Neutrophil (primary cell): ENCODE measurements at regions not wholly inside any gene's neighbourhood (a gene's known extent, or its start where the extent isn't known, plus 50 kb on each side); places are given as distances from the start of the nearest gene placed in this dataset.

Experiments used
- H3K27ac ChIP-seq: fragments of 200-600 bp; sonication (generic); 2 replicates; pipeline ENCODE4 v1.5.1; 2016; ENCODE audit warnings: mild to moderate bottlenecking, moderate library complexity
- H3K27me3 ChIP-seq: fragments of 200-600 bp; sonication (generic); 2 replicates; pipeline ENCODE4 v1.6.0; 2016; ENCODE audit warnings: mild to moderate bottlenecking
- H3K36me3 ChIP-seq: fragments of 200-600 bp; sonication (generic); 2 replicates; pipeline ENCODE4 v1.5.1; 2017
- H3K4me1 ChIP-seq, 2 experiments: fragments of 200-600 bp in 1 of 2; sonication (generic) in 1 of 2; 1 replicate in 1 of 2; 2 replicates in 1 of 2; pipeline versions ENCODE4 v1.5.1 to v1.6.1; 2013 to 2016; ENCODE audit warnings: low read depth in 1 of 2, low read length in 1 of 2, mild to moderate bottlenecking in 1 of 2, moderate library complexity in 1 of 2; ENCODE audit not compliant: control insufficient read depth in 1 of 2, insufficient read depth in 1 of 2
- H3K4me3 ChIP-seq, 2 experiments: fragments of 200-600 bp in 1 of 2; sonication (generic) in 1 of 2; 1 replicate in 1 of 2; 2 replicates in 1 of 2; pipeline ENCODE4 v1.5.1; 2013 to 2016; ENCODE audit warnings: low read depth in 1 of 2, low read length in 1 of 2, mild to moderate bottlenecking in 1 of 2, moderate library complexity in 1 of 2
- H3K9me3 ChIP-seq: fragments of 200-600 bp; sonication (generic); 2 replicates; pipeline ENCODE4 v1.5.1; 2016
- CTCF ChIP-seq: fragments of 200-600 bp; sonication (generic); IDR thresholded peaks from 2 replicates; pipeline ENCODE4 v1.5.1; 2016; ENCODE audit warnings: antibody characterized with exemption

- no peaks in the 10 kb centered on the region for H3K9me3 ChIP-seq
- H3K4me3 ChIP-seq = no peak overlapping the region
- no peaks in the 10 kb centered on the region for H3K4me1 ChIP-seq
- no peaks in the 10 kb centered on the region for H3K27me3 ChIP-seq
- no peak overlapping the region for H3K27ac ChIP-seq
- no peaks in the 10 kb centered on the region for H3K36me3 ChIP-seq
- TF ChIP-seq CTCF = no peak
Observed at GRCh38 chr3:102195198-102195948, 239.4 kb upstream of the ZPLD1 start.

GRCh38 chr3:102200126-102200525 lies 234.7 kb upstream of the ZPLD1 start:
- H3K27ac ChIP-seq = no peak overlapping the region
- H3K4me3 ChIP-seq = no peak overlapping the region
- no peaks in the 10 kb centered on the region for H3K27me3 ChIP-seq
- H3K9me3 ChIP-seq = no peaks in the 10 kb centered on the region
- TF ChIP-seq CTCF = no peak
- no peaks in the 10 kb centered on the region for H3K36me3 ChIP-seq
- H3K4me1 ChIP-seq = no peaks in the 10 kb centered on the region

GRCh38 chr3:102200560-102200959 lies 234.3 kb upstream of the ZPLD1 start:
- no peak overlapping the region for H3K27ac ChIP-seq
- H3K27me3 ChIP-seq = no peaks in the 10 kb centered on the region
- no peaks in the 10 kb centered on the region for H3K4me1 ChIP-seq
- H3K9me3 ChIP-seq = no peaks in the 10 kb centered on the region
- no peaks in the 10 kb centered on the region for H3K36me3 ChIP-seq
- no peak overlapping the region for H3K4me3 ChIP-seq
- TF ChIP-seq CTCF = no peak

- TF ChIP-seq CTCF = no peak
- Histone ChIP-seq H3K27me3 (no peaks in the 10 kb centered on the region), H3K4me1 (no peaks in the 10 kb centered on the region)
Observed at GRCh38 chr3:102205647-102206046, 229.2 kb upstream of the ZPLD1 start.

GRCh38 chr3:102206511-102207031 lies 228.2 kb upstream of the ZPLD1 start:
- H3K27me3 ChIP-seq = no peaks in the 10 kb centered on the region
- H3K36me3 ChIP-seq = no peaks in the 10 kb centered on the region
- TF ChIP-seq CTCF = no peak
- no peaks in the 10 kb centered on the region for H3K4me1 ChIP-seq
- H3K9me3 ChIP-seq = no peaks in the 10 kb centered on the region
- H3K27ac ChIP-seq = no peak overlapping the region
- no peak overlapping the region for H3K4me3 ChIP-seq

More at GRCh38 chr3:102205647-102206046, 229.2 kb upstream of the ZPLD1 start:
- no peaks in the 10 kb centered on the region for H3K36me3 ChIP-seq
- no peaks in the 10 kb centered on the region for H3K9me3 ChIP-seq
- no peak overlapping the region for H3K27ac ChIP-seq
- no peak overlapping the region for H3K4me3 ChIP-seq
